ENCODE measurements at regions not wholly inside any gene's neighbourhood (a gene's known extent, or its start where the extent isn't known, plus 50 kb on each side); places are given as distances from the start of the nearest gene placed in this dataset.

GRCh38 chr7:21092766-21093702, 306.3 kb upstream of the SP8 start:
- no peak for TF ChIP-seq CTCF (IDR thresholded peaks at IDR 0.05)
- TF ChIP-seq POLR2A (IDR thresholded peaks at IDR 0.05): no peak

Measured in lower leg skin (tissue), 3 donors.